ENCODE measurements at regions not wholly inside any gene's neighbourhood (a gene's known extent, or its start where the extent isn't known, plus 50 kb on each side); places are given as distances from the start of the nearest gene placed in this dataset.

GRCh38 chr16:50889746-50890145, 147.9 kb downstream of the CYLD start:
- Histone ChIP-seq H4K20me1 (replicated peaks; ENCODE audit: control insufficient read depth, extremely low read depth, insufficient read depth, low read length) (no peaks in the 10 kb centered on the region), H3K9ac (replicated peaks; ENCODE audit: extremely low read depth, insufficient read depth, low read length) (no peak overlapping the region), H3K9me3 (replicated peaks; ENCODE audit: control insufficient read depth, insufficient read depth, low read length) (peaks cover 3% of the 10 kb centered on the region), H3K79me2 (ENCODE audit: control insufficient read depth, insufficient read depth, low read length) (no peaks in the 10 kb centered on the region), H2AFZ (ENCODE audit: low read depth, low read length) (no peak overlapping the region), H3K4me3 (replicated peaks in 1 of 3; ENCODE audit: insufficient read depth in 1 of 3, low read depth in 1 of 3, low read length in 3 of 3) (no peak overlapping the region), H3K9me1 (replicated peaks; ENCODE audit: control insufficient read depth, extremely low read depth, insufficient read depth, low read length) (no peaks in the 10 kb centered on the region), H3K27me3 (ENCODE audit: control insufficient read depth in 2 of 2, insufficient read depth in 2 of 2, low read length in 2 of 2) (no peaks in the 10 kb centered on the region), H3K4me1 (ENCODE audit: control insufficient read depth, extremely low read depth, insufficient read depth, low read length) (no peaks in the 10 kb centered on the region), H3K36me3 (ENCODE audit: control insufficient read depth in 2 of 2, extremely low read depth in 1 of 2, insufficient read depth in 2 of 2, low read length in 2 of 2) (no peaks in the 10 kb centered on the region), H3K27ac (ENCODE audit: insufficient read depth, low read depth, low read length) (no peak overlapping the region), H3K4me2 (ENCODE audit: insufficient read depth, low read length) (no peak overlapping the region)
- dilution Hi-C loops (cut with MboI; ENCODE audit: extremely low pct_ligation_motif_present, low sequenced_read_pairs), result no loop called here
- POLR2A ChIA-PET, result no interaction called here
- FAIRE-seq (no peak), DNase-seq (ENCODE audit: low read depth, low spot score) (no peak)
- intact Hi-C loops (cut with micrococcal nuclease), result no loop called here
- CTCF ChIA-PET, result no interaction called here
- BruUV-seq (replicated peaks), result no TSS peak
- TF ChIP-seq, protein P1, sequence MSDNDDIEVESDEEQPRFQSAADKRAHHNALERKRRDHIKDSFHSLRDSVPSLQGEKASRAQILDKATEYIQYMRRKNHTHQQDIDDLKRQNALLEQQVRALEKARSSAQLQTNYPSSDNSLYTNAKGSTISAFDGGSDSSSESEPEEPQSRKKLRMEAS (IDR thresholded peaks at IDR 0.05; ENCODE audit: insufficient read depth, insufficient read length), result no peak
- no peak for TF ChIP-seq FOS (IDR thresholded peaks at IDR 0.05; ENCODE audit: borderline replicate concordance, insufficient read depth, low read length)
- TF ChIP-seq GATA2 (IDR thresholded peaks at IDR 0.05; ENCODE audit: insufficient read depth, insufficient read length, low read depth, low read length), result no peak
- no peak for TF ChIP-seq POLR2AphosphoS5 (IDR thresholded peaks at IDR 0.05; ENCODE audit: insufficient read depth, low read depth, low read length)
- no peak for TF ChIP-seq EZH2 (IDR thresholded peaks at IDR 0.05; ENCODE audit: borderline replicate concordance, low read depth, low read length, severe bottlenecking)
- TF ChIP-seq, protein P2, sequence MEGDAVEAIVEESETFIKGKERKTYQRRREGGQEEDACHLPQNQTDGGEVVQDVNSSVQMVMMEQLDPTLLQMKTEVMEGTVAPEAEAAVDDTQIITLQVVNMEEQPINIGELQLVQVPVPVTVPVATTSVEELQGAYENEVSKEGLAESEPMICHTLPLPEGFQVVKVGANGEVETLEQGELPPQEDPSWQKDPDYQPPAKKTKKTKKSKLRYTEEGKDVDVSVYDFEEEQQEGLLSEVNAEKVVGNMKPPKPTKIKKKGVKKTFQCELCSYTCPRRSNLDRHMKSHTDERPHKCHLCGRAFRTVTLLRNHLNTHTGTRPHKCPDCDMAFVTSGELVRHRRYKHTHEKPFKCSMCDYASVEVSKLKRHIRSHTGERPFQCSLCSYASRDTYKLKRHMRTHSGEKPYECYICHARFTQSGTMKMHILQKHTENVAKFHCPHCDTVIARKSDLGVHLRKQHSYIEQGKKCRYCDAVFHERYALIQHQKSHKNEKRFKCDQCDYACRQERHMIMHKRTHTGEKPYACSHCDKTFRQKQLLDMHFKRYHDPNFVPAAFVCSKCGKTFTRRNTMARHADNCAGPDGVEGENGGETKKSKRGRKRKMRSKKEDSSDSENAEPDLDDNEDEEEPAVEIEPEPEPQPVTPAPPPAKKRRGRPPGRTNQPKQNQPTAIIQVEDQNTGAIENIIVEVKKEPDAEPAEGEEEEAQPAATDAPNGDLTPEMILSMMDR (IDR thresholded peaks at IDR 0.05; ENCODE audit: extremely low read depth in 1 of 2, insufficient read depth in 1 of 2, low read depth in 1 of 2, low read length in 2 of 2), result no peak
- no peak for TF ChIP-seq POLR2A (IDR thresholded peaks at IDR 0.05; ENCODE audit: low read depth, low read length)
- TF ChIP-seq JUN (IDR thresholded peaks at IDR 0.05; ENCODE audit: borderline replicate concordance, insufficient read depth, insufficient read length, low read depth), result no peak
- no peak for TF ChIP-seq MYC (IDR thresholded peaks at IDR 0.05; ENCODE audit: low read depth, low read length)

All from endothelial cell of umbilical vein (primary cell).